Adrenal gland (tissue), 5 donors: ENCODE measurements at regions not wholly inside any gene's neighbourhood (a gene's known extent, or its start where the extent isn't known, plus 50 kb on each side); places are given as distances from the start of the nearest gene placed in this dataset.

Source experiments
- CTCF ChIP-seq, 6 experiments: fragments of 450-650 bp in 4 of 6; fragments of 200-600 bp in 2 of 6; sonication (generic) in 1 of 6; IDR thresholded peaks; 1 replicate in 5 of 6; 2 replicates in 1 of 6; pipeline versions ENCODE4 v1.5.1 to v1.8.0; 2016 to 2021; ENCODE audit warnings: antibody characterized with exemption in 6 of 6, mild to moderate bottlenecking in 2 of 6, moderate library complexity in 1 of 6
- POLR2A ChIP-seq, 2 donors: fragments of 450-650 bp; IDR thresholded peaks; one replicate each; pipeline ENCODE4 v1.6.1; 2017; ENCODE audit warnings: antibody characterized with exemption in 2 of 2, mild to moderate bottlenecking in 2 of 2, moderate library complexity in 1 of 2
- donor health status: DM: no; HTN: no; CAD: no.

DNA sequence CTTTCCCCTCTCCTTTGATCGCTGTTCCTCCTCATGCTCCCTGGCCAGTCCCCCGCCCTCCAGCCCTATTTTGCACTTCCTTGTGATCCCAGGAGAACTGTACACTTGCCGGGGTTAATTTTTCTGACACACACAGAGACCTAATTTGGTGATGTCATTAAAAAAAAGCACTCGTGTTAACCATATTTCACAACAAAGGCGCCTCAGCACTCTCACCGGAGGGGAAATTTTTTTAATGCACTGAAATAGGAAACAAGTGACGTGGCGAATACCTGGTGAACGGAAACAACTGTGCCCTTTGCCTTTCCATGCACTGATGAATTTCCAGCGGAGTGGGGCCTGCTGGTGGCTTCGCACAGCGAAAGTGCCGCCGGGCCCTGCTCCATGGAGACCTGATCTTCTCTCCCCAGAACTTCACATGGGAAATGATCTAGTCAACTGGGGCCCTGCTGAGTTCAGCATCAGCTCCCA, 53.9 kb upstream of the TAGAP start:
- TF ChIP-seq CTCF (IDR thresholded peaks at IDR 0.05) (no peak), POLR2A (IDR thresholded peaks at IDR 0.05) (no peak)
